Stimulated activated CD8-positive, alpha-beta memory T cell treated with anti-CD3 and anti-CD28 coated beads, Interleukin-15, amount 100 ng/mL, for 4 hours (primary cell): ENCODE measurements at regions not wholly inside any gene's neighbourhood (a gene's known extent, or its start where the extent isn't known, plus 50 kb on each side); places are given as distances from the start of the nearest gene placed in this dataset.
A peak's percentile ranks its signal among the peaks of the same experiment; 100 is the strongest.

ENCODE experiments used
- DNase-seq, 2 donors: peaks; one replicate each; pipeline ENCODE4 v3.0.0-alpha.2; 2020; ENCODE audit warnings: low read depth in 2 of 2

GRCh38 chr12:69062621-69063237 is 129.8 kb upstream of the CPM start:
- no peak for DNase-seq

- no peak for DNase-seq
Observed at GRCh38 chr12:69064734-69065443, 131.9 kb upstream of the CPM start.

GRCh38 chr12:69065775-69066174 is 132.8 kb upstream of the CPM start:
- DNase-seq, result no peak

GRCh38 chr12:69066492-69067373 is 133.8 kb upstream of the CPM start:
- DNase-seq, result no peak

GRCh38 chr12:69067713-69068112 is 134.7 kb upstream of the CPM start:
- DNase-seq, result no peak

- DNase-seq, result no peak
Observed at GRCh38 chr12:69068448-69068847, 135.5 kb upstream of the CPM start.

- no peak for DNase-seq
Observed at GRCh38 chr12:69069479-69069878, 136.5 kb upstream of the CPM start.

GRCh38 chr12:69070319-69071090 is 137.5 kb upstream of the CPM start:
- peak in 1 of 2 donors; percentile 27 for DNase-seq

GRCh38 chr12:69071091-69071370 is 138.1 kb upstream of the CPM start:
- DNase-seq, result no peak

- DNase-seq, result no peak
Observed at GRCh38 chr12:69073035-69073434, 140.1 kb upstream of the CPM start.

- DNase-seq, result no peak
Observed at GRCh38 chr12:69074556-69075349, 141.8 kb upstream of the CPM start.

GRCh38 chr12:69083689-69084088 is 150.7 kb upstream of the CPM start:
- DNase-seq, result no peak

GRCh38 chr12:69084816-69085378 is 151.9 kb upstream of the CPM start:
- DNase-seq, result no peak

GRCh38 chr12:69085852-69086251 is 152.9 kb upstream of the CPM start:
- no peak for DNase-seq

- no peak for DNase-seq
Observed at GRCh38 chr12:69087986-69088385, 151.4 kb upstream of the CPSF6 start.

- no peak for DNase-seq
Observed at GRCh38 chr12:69090722-69091121, 148.6 kb upstream of the CPSF6 start.

- DNase-seq, result no peak
Observed at GRCh38 chr12:69091442-69092017, 147.8 kb upstream of the CPSF6 start.

GRCh38 chr12:69092137-69092536 is 147.2 kb upstream of the CPSF6 start:
- no peak for DNase-seq

- DNase-seq, result no peak
Observed at GRCh38 chr12:69094606-69095216, 144.7 kb upstream of the CPSF6 start.
